GM21786 (cell line): ENCODE measurements at regions not wholly inside any gene's neighbourhood (a gene's known extent, or its start where the extent isn't known, plus 50 kb on each side); places are given as distances from the start of the nearest gene placed in this dataset.

ENCODE experiments used
- ATAC-seq: cut with Tn5 transposase; IDR thresholded peaks from one replicate; pipeline ENCODE4 v1.9.1; 2021; ENCODE audit not compliant: unreplicated experiment

- ATAC-seq = no peak
Measured at GRCh38 chr6:109235481-109236038, 140.3 kb downstream of the CEP57L1 start.

GRCh38 chr6:109230453-109230852 lies 135.1 kb downstream of the CEP57L1 start:
- ATAC-seq = no peak

GRCh38 chr6:109229536-109229935 lies 134.2 kb downstream of the CEP57L1 start:
- ATAC-seq = no peak

GRCh38 chr6:109227646-109228045 lies 132.3 kb downstream of the CEP57L1 start:
- no peak for ATAC-seq

GRCh38 chr6:109226353-109226752 lies 131.0 kb downstream of the CEP57L1 start:
- no peak for ATAC-seq

- no peak for ATAC-seq
Measured at GRCh38 chr6:109225946-109226345, 130.6 kb downstream of the CEP57L1 start.

GRCh38 chr6:109224994-109225393 lies 129.7 kb downstream of the CEP57L1 start:
- no peak for ATAC-seq

GRCh38 chr6:109224107-109224875 lies 129.0 kb downstream of the CEP57L1 start:
- no peak for ATAC-seq

- no peak for ATAC-seq
Measured at GRCh38 chr6:109222848-109223247, 127.5 kb downstream of the CEP57L1 start.

GRCh38 chr6:109221543-109222195 lies 126.4 kb downstream of the CEP57L1 start:
- ATAC-seq = no peak
